Nephron (organoid): ENCODE measurements at regions not wholly inside any gene's neighbourhood (a gene's known extent, or its start where the extent isn't known, plus 50 kb on each side); places are given as distances from the start of the nearest gene placed in this dataset.

Source experiments
- H3K27ac Mint-ChIP-seq, 3 experiments: 2 replicates each; pipeline ENCODE4 v1.8.0; 2020; ENCODE audit warnings: mixed read lengths in 3 of 3, mild to moderate bottlenecking in 2 of 3, moderate library complexity in 1 of 3
- H3K27me3 Mint-ChIP-seq: 2 replicates; pipeline ENCODE4 v1.8.0; 2021; ENCODE audit warnings: low read depth, mild to moderate bottlenecking, moderate library complexity, mixed read lengths
- H3K36me3 Mint-ChIP-seq: 2 replicates; pipeline ENCODE4 v1.8.0; 2020; ENCODE audit warnings: low read depth, mixed read lengths
- H3K4me1 Mint-ChIP-seq: 2 replicates; pipeline ENCODE4 v1.8.0; 2020; ENCODE audit warnings: mixed read lengths
- H3K4me3 Mint-ChIP-seq, 3 experiments: 2 replicates each; pipeline ENCODE4 v1.8.0; 2020; ENCODE audit warnings: mild to moderate bottlenecking in 3 of 3, mixed read lengths in 3 of 3, moderate library complexity in 2 of 3
- H3K9me3 Mint-ChIP-seq: 2 replicates; pipeline ENCODE4 v1.8.0; 2020; ENCODE audit warnings: mixed read lengths
- CTCF ChIP-seq, 3 experiments: fragments of 200-600 bp; sonication (generic); IDR thresholded peaks; one replicate each; pipeline ENCODE4 v1.5.0; 2021; ENCODE audit warnings: antibody characterized with exemption in 3 of 3; ENCODE audit not compliant: unreplicated experiment in 3 of 3

- Mint-ChIP-seq H3K27me3 (no peaks in the 10 kb centered on the region), H3K4me3 (no peak overlapping the region), H3K9me3 (no peaks in the 10 kb centered on the region), H3K4me1 (no peaks in the 10 kb centered on the region), H3K27ac (no peak overlapping the region), H3K36me3 (no peaks in the 10 kb centered on the region)
- no peak for TF ChIP-seq CTCF (IDR thresholded peaks at IDR 0.05; ENCODE audit: unreplicated experiment in 3 of 3)
Observed at GRCh38 chr18:29594493-29594892, 1417.6 kb upstream of the CDH2 start.

- Mint-ChIP-seq H3K27ac (no peak overlapping the region), H3K36me3 (no peaks in the 10 kb centered on the region), H3K4me1 (no peaks in the 10 kb centered on the region), H3K9me3 (no peaks in the 10 kb centered on the region), H3K4me3 (no peak overlapping the region), H3K27me3 (no peaks in the 10 kb centered on the region)
- TF ChIP-seq CTCF (IDR thresholded peaks at IDR 0.05; ENCODE audit: unreplicated experiment in 3 of 3) = no peak
Observed at GRCh38 chr18:29588446-29589100, 1411.6 kb upstream of the CDH2 start.

- Mint-ChIP-seq H3K4me3 (no peak overlapping the region), H3K36me3 (no peaks in the 10 kb centered on the region), H3K27ac (no peak overlapping the region), H3K27me3 (no peaks in the 10 kb centered on the region), H3K9me3 (no peaks in the 10 kb centered on the region), H3K4me1 (no peaks in the 10 kb centered on the region)
- no peak for TF ChIP-seq CTCF (IDR thresholded peaks at IDR 0.05; ENCODE audit: unreplicated experiment in 3 of 3)
Observed at GRCh38 chr18:29586210-29586609, 1409.3 kb upstream of the CDH2 start.

- Mint-ChIP-seq H3K36me3 (no peaks in the 10 kb centered on the region), H3K9me3 (no peaks in the 10 kb centered on the region), H3K4me1 (peaks cover 6% of the 10 kb centered on the region), H3K27me3 (no peaks in the 10 kb centered on the region), H3K27ac (no peak overlapping the region), H3K4me3 (no peak overlapping the region)
- no peak for TF ChIP-seq CTCF (IDR thresholded peaks at IDR 0.05; ENCODE audit: unreplicated experiment in 3 of 3)
Observed at GRCh38 chr18:29560270-29560669, 1383.3 kb upstream of the CDH2 start.

- Mint-ChIP-seq H3K36me3 (no peaks in the 10 kb centered on the region), H3K27ac (no peak overlapping the region), H3K4me3 (no peak overlapping the region), H3K9me3 (no peaks in the 10 kb centered on the region), H3K4me1 (peaks cover 6% of the 10 kb centered on the region), H3K27me3 (no peaks in the 10 kb centered on the region)
- no peak for TF ChIP-seq CTCF (IDR thresholded peaks at IDR 0.05; ENCODE audit: unreplicated experiment in 3 of 3)
Observed at GRCh38 chr18:29556070-29556469, 1379.1 kb upstream of the CDH2 start.

- no peak for TF ChIP-seq CTCF (IDR thresholded peaks at IDR 0.05; ENCODE audit: unreplicated experiment in 3 of 3)
- H3K4me1 Mint-ChIP-seq = no peaks in the 10 kb centered on the region
- no peaks in the 10 kb centered on the region for H3K27me3 Mint-ChIP-seq
- no peak overlapping the region for H3K27ac Mint-ChIP-seq
- no peak overlapping the region for H3K4me3 Mint-ChIP-seq
- H3K9me3 Mint-ChIP-seq = peaks cover 2% of the 10 kb centered on the region
- H3K36me3 Mint-ChIP-seq = no peaks in the 10 kb centered on the region
Observed at GRCh38 chr18:29549759-29550158, 1372.8 kb upstream of the CDH2 start.
